Caki2 (cell line): ENCODE measurements at regions not wholly inside any gene's neighbourhood (a gene's known extent, or its start where the extent isn't known, plus 50 kb on each side); places are given as distances from the start of the nearest gene placed in this dataset.

Experiments used
- DNase-seq: peaks from one replicate; pipeline ENCODE4 v3.0.0-alpha.2; 2015; ENCODE audit warnings: low read depth
- in situ Hi-C: cut with HindIII; loops from 2 replicates; pipeline ENCODE4 v1.10.0; 2016; ENCODE audit warnings: low sequenced_read_pairs, low pct_unique_long_range_greater_than_20kb, mixed read lengths

- in situ Hi-C loops: no loop called here
Observed at GRCh38 chr2:8288206-8288605, 393.6 kb upstream of the ID2 start.

DNA sequence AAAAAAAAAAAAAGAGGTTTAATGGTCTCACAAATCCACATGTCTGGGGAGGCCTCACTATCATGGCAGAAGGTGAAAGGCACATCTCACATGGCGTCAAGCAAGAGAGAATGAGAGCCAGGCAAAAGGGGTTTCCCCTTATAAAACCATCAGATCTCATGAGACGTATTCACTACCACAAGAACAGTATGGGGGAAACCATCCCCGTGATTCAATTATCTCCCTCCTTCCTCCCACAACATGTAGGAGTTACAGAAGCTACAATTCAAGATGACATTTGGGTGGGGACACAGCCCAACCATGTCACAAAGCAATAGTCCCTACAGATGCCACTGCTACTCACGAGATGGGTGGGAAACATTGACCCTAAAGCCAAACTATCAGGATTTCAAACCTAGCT lies 392.7 kb upstream of the ID2 start:
- in situ Hi-C loops: no loop called here
- DNase-seq: no peak

More at GRCh38 chr2:8288206-8288605, 393.6 kb upstream of the ID2 start:
- DNase-seq: no peak

GRCh38 chr2:8290771-8291352 lies 391.0 kb upstream of the ID2 start:
- in situ Hi-C loops: no loop called here
- no peak for DNase-seq

DNA sequence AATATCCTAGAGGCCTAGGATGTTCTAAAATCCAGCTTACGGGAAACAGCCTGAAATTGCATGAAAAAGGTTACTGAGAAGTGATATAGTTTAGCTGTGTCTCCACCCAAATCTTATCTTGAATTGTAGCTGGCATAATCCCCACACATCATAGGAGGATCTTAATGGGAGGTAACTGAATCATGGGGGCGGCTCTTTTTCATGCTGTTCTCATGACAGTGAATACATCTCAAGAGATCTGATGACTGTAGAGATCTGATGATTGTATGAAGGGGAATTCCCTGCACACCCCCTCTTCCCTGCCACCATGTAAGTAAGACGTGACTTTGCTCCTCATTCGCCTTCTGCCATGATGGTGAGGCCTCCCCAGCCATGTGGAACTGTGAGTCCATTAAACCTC lies 385.6 kb upstream of the ID2 start:
- no peak for DNase-seq
- in situ Hi-C loops: no loop called here

DNA sequence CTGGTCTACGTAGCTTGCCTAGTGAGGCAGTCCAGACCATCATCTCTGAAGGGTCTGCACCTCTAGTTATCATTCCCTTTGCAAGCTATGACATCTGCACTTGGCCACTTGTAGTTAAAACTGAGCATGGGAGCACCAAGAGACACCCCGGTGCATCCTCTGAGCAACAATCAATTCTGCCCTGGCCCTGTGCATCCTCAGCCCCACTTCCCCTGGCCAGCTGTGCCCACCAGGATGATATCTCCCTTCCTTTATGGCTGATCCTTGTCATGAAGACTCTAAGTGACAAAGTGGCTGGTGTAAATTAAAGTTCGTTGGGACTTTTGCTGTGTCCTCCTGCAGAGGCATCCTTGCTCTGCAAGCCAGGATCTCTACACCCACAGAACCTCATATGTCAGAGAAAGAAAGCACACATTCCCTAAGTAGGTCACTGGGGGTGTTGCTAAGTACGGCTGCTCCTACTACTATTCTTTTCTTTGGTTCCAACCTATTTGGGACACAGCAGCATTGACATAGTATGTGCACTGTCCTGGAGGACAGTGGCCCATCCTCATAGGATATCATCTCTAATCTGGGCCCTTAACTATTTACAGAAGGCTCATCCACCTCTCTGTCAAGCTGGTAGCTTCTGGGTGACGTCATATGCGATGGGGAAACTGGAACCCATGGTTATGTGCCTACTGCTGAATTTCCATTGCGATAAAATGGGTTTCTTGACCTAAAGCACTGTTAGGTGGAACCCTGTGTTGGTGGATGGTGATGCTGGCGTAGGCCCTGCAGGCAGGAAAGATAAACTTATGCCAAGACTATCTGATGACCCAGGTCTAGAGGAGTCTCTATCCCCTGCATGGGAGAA lies 384.3 kb upstream of the ID2 start:
- in situ Hi-C loops: no loop called here

DNA sequence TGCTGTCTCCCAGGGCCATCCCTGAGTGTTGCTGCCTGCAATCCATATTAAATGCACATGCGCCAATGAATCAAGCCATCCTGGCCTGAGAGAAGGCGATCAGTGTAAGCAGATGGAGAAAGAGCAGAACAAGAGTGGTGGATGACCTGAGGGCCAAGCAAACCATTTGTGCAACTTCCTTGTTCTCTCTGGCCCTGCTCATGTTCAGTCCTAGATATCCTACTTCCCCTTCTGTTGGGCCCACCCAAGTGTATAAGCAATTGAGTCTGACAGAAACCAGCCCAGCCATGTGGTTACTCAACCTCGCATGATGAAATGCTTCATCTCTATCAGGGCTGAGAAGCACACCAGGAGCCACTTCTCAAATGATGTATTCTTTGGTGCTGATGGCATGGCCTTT lies 383.1 kb upstream of the ID2 start:
- in situ Hi-C loops: no loop called here
- no peak for DNase-seq

More for the DNA sequence above, 384.3 kb upstream of the ID2 start:
- no peak for DNase-seq

GRCh38 chr2:8300216-8300615 lies 381.6 kb upstream of the ID2 start:
- in situ Hi-C loops: no loop called here
- DNase-seq: no peak

DNA sequence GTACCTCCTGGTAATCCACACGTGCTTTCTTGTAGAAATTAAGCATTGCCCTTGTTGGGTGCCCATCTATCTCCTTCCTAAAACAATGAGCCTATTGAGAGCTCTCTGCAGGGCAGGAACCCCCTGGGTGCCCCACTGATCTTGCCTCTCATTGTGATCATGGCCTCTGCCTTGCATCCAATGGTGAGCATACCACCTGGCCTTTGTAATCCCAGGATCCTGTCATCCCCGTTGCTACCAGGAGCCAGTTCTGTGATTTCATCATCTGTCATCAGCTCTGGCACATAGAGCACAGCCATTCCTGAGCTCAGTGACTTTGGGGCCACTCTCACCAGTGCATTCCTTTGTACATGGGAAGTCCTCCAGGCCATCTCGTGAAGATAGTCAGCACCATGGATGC lies 381.0 kb upstream of the ID2 start:
- in situ Hi-C loops: no loop called here
- DNase-seq: no peak

DNA sequence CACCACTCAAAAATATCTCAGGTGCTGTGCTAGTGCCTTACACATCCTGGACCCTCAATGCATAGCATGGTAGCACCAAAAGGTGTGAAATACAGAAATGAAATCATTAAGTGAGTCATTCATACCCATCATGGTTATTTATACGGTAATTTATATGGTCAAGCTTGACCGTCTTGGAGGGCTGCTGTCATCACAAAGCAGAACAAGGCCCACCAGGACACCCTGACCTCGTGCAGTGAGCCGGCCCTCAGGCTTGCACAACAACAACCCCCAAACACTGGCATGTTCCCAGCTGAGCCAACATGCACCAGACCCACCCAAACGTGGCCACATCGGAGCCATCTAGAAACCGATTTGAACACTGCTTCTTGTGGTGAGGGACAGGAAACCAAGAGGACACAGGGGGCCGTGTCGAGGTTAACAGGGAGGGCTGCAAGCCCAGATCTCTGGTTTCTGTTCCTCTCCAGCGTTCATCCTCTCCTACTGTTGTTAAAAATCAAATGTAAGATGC lies 378.5 kb upstream of the ID2 start:
- DNase-seq: no peak
- in situ Hi-C loops: no loop called here

DNA sequence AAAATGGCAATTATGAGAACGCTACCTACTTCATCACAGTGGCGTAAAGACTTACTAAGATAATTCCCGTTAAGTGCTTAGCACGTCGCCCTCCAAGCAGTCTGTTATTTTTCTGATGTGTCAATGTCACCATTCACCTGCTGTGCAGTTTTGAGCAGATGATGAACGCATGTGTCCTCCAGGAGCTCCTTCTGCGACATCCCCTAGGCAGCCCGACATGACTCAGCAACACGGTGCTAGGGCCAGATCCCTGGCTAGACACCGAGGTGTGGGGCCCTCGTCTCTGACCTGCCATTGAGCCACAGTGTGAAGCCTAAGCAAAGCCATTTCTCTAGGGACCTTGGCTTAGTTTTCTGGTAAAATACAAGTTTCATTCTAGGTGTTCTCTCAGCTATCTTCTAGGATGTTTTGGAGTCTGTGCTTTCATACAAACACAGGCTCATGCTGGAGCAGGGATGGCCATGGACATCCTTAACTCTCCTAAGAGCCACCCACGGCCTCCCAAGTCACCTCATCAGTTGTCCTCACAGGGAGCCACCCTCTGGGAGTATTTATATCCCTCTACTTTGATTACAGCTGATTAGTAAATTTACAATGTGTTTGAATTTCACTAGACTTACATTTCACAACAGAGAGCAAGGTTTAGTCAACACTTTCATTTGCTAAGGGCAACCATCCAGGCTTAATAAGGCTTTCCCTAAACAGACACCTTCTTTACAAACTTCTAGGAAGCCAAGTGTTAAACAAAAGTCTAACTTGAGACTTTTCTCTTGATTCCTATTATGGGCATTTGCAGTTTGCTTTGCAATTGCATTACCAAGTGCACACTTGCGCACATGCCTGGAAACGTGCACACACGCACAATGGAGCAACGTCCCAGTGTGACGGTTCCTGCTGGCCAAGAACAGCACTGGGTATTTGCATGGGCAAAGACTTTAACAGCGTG lies 376.8 kb upstream of the ID2 start:
- in situ Hi-C loops: no loop called here
- DNase-seq: no peak

DNA sequence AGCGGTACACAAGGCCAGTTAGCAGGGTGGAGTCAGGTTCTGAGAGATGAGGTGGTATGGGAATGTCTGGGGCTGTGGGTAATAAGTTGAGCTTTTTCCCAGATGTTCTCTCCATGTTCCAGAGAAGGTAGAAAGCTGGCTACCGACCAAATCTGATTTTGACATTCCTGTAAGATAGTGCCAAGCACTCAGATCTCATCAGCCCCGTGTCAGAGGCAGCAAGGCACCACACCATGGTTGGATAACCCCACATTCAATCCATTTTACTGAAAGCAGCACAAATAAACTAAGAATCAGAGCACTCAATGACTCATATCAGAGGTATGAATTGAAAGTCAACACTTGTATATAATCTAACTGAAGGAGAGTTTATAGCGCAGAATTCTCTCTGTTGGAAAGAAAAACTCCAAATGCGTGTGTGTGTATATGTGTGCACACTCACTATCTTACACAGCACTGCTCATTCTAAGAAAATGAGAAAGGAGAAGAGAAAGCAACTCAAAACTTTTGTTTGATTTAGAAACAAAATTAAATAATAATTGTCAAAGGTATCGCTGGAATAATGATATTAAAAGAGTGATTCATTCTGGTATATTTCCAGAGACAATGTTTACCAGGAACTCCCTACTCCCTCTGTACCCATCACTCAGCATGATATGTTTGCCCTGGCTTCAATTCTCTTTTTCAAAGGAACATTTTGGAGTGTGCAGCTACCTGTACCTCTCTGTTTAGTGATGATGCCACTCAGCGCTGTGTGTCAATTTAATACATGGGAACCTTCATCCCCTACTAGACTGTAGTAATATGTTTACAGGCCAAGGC lies 375.1 kb upstream of the ID2 start:
- DNase-seq: peak; percentile 95
- in situ Hi-C loops: no loop called here

- DNase-seq: no peak
- in situ Hi-C loops: no loop called here
Observed at GRCh38 chr2:8307606-8308180, 374.2 kb upstream of the ID2 start.

- in situ Hi-C loops: no loop called here
- no peak for DNase-seq
Observed at GRCh38 chr2:8309131-8309530, 372.7 kb upstream of the ID2 start.

DNA sequence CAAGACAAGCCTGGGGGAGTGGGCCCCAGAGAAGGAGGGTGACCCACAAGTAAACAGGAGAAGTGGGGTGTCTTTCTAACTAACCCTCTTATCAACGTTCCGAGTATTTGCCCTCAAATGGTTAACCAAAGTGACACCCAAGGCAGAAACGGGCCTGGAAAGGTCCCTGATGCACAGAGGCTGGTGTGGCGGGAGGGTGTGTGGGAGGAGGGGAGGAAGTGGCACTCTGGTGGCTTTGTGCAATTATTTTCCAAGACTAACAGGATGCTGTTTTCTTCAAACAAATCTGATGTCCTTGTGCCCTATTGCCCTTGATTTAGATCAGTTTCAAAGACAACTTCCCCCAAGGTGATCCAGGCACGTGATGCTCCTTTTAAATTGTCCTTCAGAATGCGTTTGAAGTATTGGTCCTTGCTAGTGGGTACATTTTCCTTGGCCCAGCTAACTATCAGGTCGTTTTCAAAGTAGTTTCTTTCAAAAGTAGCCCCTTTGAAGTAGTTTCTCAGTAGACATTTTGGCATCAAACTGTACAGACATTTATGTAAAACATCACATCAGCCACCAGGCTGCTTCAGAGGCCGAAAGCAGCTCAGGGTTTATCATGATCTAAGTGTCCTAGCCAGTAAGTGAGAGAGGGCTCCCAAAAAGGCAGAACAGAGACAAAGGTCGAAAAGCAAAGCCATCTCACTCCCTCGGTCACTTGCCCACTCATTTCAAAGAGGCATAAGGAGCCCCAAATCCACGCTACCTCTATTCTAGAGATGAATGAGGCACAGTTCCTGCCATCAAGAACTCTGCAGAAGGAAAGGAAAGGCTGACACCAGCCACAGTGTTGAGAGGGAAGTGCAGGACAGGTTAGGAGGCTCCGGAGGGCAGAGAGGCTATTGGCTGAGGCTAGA lies 371.1 kb upstream of the ID2 start:
- in situ Hi-C loops: no loop called here

GRCh38 chr2:8312221-8312620 lies 369.6 kb upstream of the ID2 start:
- in situ Hi-C loops: no loop called here
- DNase-seq: no peak

More for the DNA sequence above, 371.1 kb upstream of the ID2 start:
- DNase-seq: no peak

GRCh38 chr2:8312861-8313830 lies 368.7 kb upstream of the ID2 start:
- in situ Hi-C loops: no loop called here
- DNase-seq: peak; percentile 98
